GM23338 (cell line): ENCODE measurements at regions not wholly inside any gene's neighbourhood (a gene's known extent, or its start where the extent isn't known, plus 50 kb on each side); places are given as distances from the start of the nearest gene placed in this dataset.

ENCODE experiments used
- ATAC-seq: fragments of 200-7000 bp; cut with Tn5 transposase; 3 replicates; pipeline ENCODE4 v1.9.1; 2020
- DNase-seq: peaks from one replicate; pipeline ENCODE4 v3.0.0-alpha.2; 2015; ENCODE audit warnings: low spot score
- H2AFZ ChIP-seq: fragments of 200-600 bp; sonication (generic); 2 replicates; pipeline ENCODE4 v1.8.0; 2016; ENCODE audit warnings: antibody characterized with exemption, mild to moderate bottlenecking, moderate library complexity
- H3F3A ChIP-seq: fragments of 200-600 bp; sonication (generic); replicated peaks from 2 replicates; pipeline ENCODE4 v1.8.0; 2017; ENCODE audit warnings: antibody characterized with exemption, mixed run types, low read depth
- H3K27ac ChIP-seq: fragments of 200-600 bp; sonication (generic); 2 replicates; pipeline ENCODE4 v1.6.1; 2016; ENCODE audit warnings: low read depth
- H3K27me3 ChIP-seq: fragments of 200-600 bp; sonication (generic); 2 replicates; pipeline ENCODE4 v1.8.0; 2016; ENCODE audit warnings: mild to moderate bottlenecking, mixed run types, moderate library complexity; ENCODE audit not compliant: insufficient read depth
- H3K36me3 ChIP-seq: fragments of 200-600 bp; sonication (generic); 2 replicates; pipeline ENCODE4 v1.8.0; 2016; ENCODE audit warnings: mild to moderate bottlenecking; ENCODE audit not compliant: insufficient read depth
- H3K4me1 ChIP-seq: fragments of 200-600 bp; sonication (generic); 2 replicates; pipeline ENCODE4 v1.8.0; 2016; ENCODE audit warnings: mild to moderate bottlenecking, moderate library complexity; ENCODE audit not compliant: insufficient read depth
- H3K4me2 ChIP-seq: fragments of 200-600 bp; sonication (generic); 2 replicates; pipeline ENCODE4 v1.7.1; 2017; ENCODE audit warnings: mixed run types
- H3K4me3 ChIP-seq: fragments of 200-600 bp; sonication (generic); 2 replicates; pipeline ENCODE4 v1.6.1; 2016; ENCODE audit warnings: mixed run types
- H3K79me2 ChIP-seq: fragments of 200-600 bp; sonication (generic); replicated peaks from 2 replicates; pipeline ENCODE4 v1.8.0; 2017; ENCODE audit warnings: mild to moderate bottlenecking; ENCODE audit not compliant: insufficient read depth
- H3K9me2 ChIP-seq: fragments of 200-600 bp; sonication (generic); 2 replicates; pipeline ENCODE4 v1.8.0; 2017; ENCODE audit not compliant: insufficient read depth
- H4K20me1 ChIP-seq: fragments of 200-600 bp; sonication (generic); replicated peaks from 2 replicates; pipeline ENCODE4 v1.8.0; 2017; ENCODE audit warnings: mild to moderate bottlenecking; ENCODE audit not compliant: insufficient read depth
- H3K27ac Mint-ChIP-seq: 2 replicates; pipeline ENCODE4 v1.8.0; 2020; ENCODE audit warnings: inconsistent platforms, mild to moderate bottlenecking, moderate library complexity, mixed read lengths
- H3K27me3 Mint-ChIP-seq: 3 replicates; pipeline ENCODE4 v1.8.0; 2022; ENCODE audit warnings: low read depth, mild to moderate bottlenecking, moderate library complexity, mixed read lengths, inconsistent platforms; ENCODE audit not compliant: insufficient read depth, poor library complexity
- H3K36me3 Mint-ChIP-seq: 3 replicates; pipeline ENCODE4 v1.8.0; 2021; ENCODE audit warnings: low read depth, mild to moderate bottlenecking, inconsistent platforms, moderate library complexity, mixed read lengths
- H3K4me1 Mint-ChIP-seq: 3 replicates; pipeline ENCODE4 v1.8.0; 2020; ENCODE audit warnings: mild to moderate bottlenecking, inconsistent platforms, mixed read lengths
- H3K4me3 Mint-ChIP-seq: 3 replicates; pipeline ENCODE4 v1.8.0; 2021; ENCODE audit warnings: moderate library complexity, mild to moderate bottlenecking, inconsistent platforms, mixed read lengths
- H3K9me3 Mint-ChIP-seq: 3 replicates; pipeline ENCODE4 v1.8.0; 2020; ENCODE audit warnings: moderate library complexity, mild to moderate bottlenecking, inconsistent platforms, mixed read lengths
- CREB1 ChIP-seq: fragments of 250-450 bp; sonication (Bioruptor Pico); IDR thresholded peaks from 2 replicates; pipeline ENCODE4 v1.5.0; 2020; ENCODE audit warnings: low read depth, mild to moderate bottlenecking, moderate library complexity
- EZH2 ChIP-seq: fragments of 200-600 bp; sonication (generic); IDR thresholded peaks from one replicate; pipeline ENCODE4 v1.8.0; 2017; ENCODE audit warnings: antibody characterized with exemption, mild to moderate bottlenecking, low read depth; ENCODE audit not compliant: unreplicated experiment
- JUNB ChIP-seq: IDR thresholded peaks from one replicate; pipeline ENCODE4 v1.6.1; 2016; ENCODE audit warnings: antibody characterized with exemption; ENCODE audit not compliant: unreplicated experiment
- POLR2AphosphoS5 ChIP-seq: IDR thresholded peaks from 2 replicates; pipeline ENCODE4 v1.6.1; 2016; ENCODE audit warnings: antibody characterized with exemption, low read depth
- STAT1 ChIP-seq: IDR thresholded peaks from one replicate; pipeline ENCODE4 v1.6.1; 2016; ENCODE audit warnings: antibody characterized with exemption; ENCODE audit not compliant: unreplicated experiment
- ZNF114 ChIP-seq: fragments of 250-450 bp; sonication (Bioruptor Pico); IDR thresholded peaks from 2 replicates; pipeline ENCODE4 v1.5.0; 2020; ENCODE audit warnings: mild to moderate bottlenecking, moderate library complexity
- TF ChIP-seq, protein P1 (sequence below): IDR thresholded peaks from 2 replicates; pipeline ENCODE4 v1.6.1; 2016; ENCODE audit warnings: antibody characterized with exemption
- TF ChIP-seq, protein P2 (sequence below): IDR thresholded peaks from one replicate; pipeline ENCODE4 v1.6.1; 2018; ENCODE audit warnings: antibody characterized with exemption; ENCODE audit not compliant: unreplicated experiment

DNA sequence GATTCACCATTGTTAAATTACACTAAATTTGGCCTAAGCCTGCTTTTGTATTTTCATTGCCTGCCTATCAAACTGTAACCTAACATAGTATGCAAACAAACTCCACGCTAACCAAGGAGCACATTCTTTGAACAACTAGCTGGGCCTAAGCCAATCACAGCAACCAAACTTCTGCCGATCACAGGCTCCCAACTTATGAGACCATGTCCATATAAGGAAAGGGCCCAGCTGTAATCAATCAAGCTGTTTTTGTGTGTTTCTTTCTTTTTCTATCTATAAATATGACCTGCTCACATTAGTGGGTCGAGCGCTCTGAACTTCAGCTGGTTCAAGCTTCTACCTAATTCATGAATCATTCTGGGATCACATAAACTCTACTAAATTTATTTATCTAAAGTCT is 473.6 kb downstream of the SI start (continued):
- TF ChIP-seq, protein P1, sequence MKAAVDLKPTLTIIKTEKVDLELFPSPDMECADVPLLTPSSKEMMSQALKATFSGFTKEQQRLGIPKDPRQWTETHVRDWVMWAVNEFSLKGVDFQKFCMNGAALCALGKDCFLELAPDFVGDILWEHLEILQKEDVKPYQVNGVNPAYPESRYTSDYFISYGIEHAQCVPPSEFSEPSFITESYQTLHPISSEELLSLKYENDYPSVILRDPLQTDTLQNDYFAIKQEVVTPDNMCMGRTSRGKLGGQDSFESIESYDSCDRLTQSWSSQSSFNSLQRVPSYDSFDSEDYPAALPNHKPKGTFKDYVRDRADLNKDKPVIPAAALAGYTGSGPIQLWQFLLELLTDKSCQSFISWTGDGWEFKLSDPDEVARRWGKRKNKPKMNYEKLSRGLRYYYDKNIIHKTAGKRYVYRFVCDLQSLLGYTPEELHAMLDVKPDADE = no peak
- TF ChIP-seq POLR2AphosphoS5 = no peak

DNA sequence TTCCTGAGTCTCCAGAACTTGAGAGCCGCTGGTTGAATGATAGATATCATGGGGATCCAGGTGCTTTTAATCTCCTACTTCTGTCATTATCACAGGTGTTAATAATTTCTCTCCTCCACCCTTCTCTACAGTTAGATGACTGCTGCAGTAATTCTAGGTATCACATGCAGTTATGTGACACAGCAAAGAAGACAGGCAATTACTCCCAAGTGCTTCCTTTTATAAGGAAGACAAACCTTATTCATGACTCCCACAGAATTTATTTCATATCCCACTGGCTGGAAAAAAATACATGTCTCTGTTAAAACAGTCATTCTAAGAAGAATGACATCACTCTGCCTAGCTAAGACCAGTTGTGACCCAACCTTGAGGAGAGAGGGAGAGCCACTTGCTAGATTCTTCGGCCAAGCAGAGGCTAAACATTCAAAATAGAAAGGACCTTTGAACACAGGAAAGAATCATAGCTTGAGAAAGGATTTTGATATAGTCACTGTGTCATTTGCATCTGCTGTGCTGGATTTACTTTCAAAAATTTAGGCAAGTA is 500.6 kb downstream of the SI start:
- H3K36me3 ChIP-seq = no peaks in the 10 kb centered on the region
- no peaks in the 10 kb centered on the region for H3K27me3 ChIP-seq
- no peaks in the 10 kb centered on the region for H4K20me1 ChIP-seq
- no peaks in the 10 kb centered on the region for H3K79me2 ChIP-seq
- no peak overlapping the region for H3K4me2 ChIP-seq
- no peak overlapping the region for H2AFZ ChIP-seq
- no peaks in the 10 kb centered on the region for H3K4me1 ChIP-seq
- no peak overlapping the region for H3K4me3 Mint-ChIP-seq
- no peaks in the 10 kb centered on the region for H3K4me1 Mint-ChIP-seq
- no peak overlapping the region for H3K27ac Mint-ChIP-seq
- H3K27ac ChIP-seq = no peak overlapping the region
- no peak for TF ChIP-seq CREB1 (CRISPR knock-in tag)
- TF ChIP-seq, protein P1 = no peak
- H3K27me3 Mint-ChIP-seq = no peaks in the 10 kb centered on the region
- H3K36me3 Mint-ChIP-seq = no peaks in the 10 kb centered on the region
- ATAC-seq (no peak), DNase-seq (no peak)
- no peaks in the 10 kb centered on the region for H3K9me2 ChIP-seq
- H3K9me3 Mint-ChIP-seq = no peaks in the 10 kb centered on the region
- no peaks in the 10 kb centered on the region for H3F3A ChIP-seq
- H3K4me3 ChIP-seq = no peak overlapping the region

DNA sequence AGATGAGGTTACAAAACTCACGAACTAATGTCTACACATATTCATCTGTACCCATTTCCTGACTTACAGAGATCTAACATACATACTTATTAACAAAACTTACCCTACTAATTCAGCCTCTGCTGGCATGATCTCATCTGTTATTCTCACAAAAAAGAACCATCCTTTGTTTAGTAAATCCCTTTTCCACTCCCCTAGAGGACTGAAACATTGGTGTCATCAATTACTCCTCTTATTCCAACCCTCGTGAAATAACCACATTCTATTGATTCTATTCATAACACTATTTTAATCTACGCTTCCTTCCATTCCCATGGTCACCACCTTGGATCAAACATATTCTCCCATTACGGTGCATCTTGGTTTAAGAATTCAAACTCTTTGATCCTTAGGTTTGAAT is 505.9 kb downstream of the SI start:
- no peaks in the 10 kb centered on the region for H3K27me3 ChIP-seq
- no peaks in the 10 kb centered on the region; the same call in 1 of the 2 replicates for H3K9me2 ChIP-seq
- H3K27ac Mint-ChIP-seq = no peak overlapping the region
- no peak overlapping the region for H3K4me2 ChIP-seq
- H4K20me1 ChIP-seq = no peaks in the 10 kb centered on the region
- ATAC-seq (no peak), DNase-seq (no peak)
- no peaks in the 10 kb centered on the region for H3K36me3 ChIP-seq
- H3K27me3 Mint-ChIP-seq = no peaks in the 10 kb centered on the region
- no peaks in the 10 kb centered on the region for H3K4me1 ChIP-seq
- no peak overlapping the region for H3K4me3 ChIP-seq
- H2AFZ ChIP-seq = no peak overlapping the region
- no peak overlapping the region for H3K27ac ChIP-seq
- no peaks in the 10 kb centered on the region for H3K9me3 Mint-ChIP-seq
- no peaks in the 10 kb centered on the region for H3F3A ChIP-seq
- no peak overlapping the region for H3K4me3 Mint-ChIP-seq
- no peaks in the 10 kb centered on the region for H3K79me2 ChIP-seq
- H3K4me1 Mint-ChIP-seq = no peaks in the 10 kb centered on the region
- H3K36me3 Mint-ChIP-seq = no peaks in the 10 kb centered on the region
- TF ChIP-seq EZH2 = no peak
- TF ChIP-seq, protein P2, sequence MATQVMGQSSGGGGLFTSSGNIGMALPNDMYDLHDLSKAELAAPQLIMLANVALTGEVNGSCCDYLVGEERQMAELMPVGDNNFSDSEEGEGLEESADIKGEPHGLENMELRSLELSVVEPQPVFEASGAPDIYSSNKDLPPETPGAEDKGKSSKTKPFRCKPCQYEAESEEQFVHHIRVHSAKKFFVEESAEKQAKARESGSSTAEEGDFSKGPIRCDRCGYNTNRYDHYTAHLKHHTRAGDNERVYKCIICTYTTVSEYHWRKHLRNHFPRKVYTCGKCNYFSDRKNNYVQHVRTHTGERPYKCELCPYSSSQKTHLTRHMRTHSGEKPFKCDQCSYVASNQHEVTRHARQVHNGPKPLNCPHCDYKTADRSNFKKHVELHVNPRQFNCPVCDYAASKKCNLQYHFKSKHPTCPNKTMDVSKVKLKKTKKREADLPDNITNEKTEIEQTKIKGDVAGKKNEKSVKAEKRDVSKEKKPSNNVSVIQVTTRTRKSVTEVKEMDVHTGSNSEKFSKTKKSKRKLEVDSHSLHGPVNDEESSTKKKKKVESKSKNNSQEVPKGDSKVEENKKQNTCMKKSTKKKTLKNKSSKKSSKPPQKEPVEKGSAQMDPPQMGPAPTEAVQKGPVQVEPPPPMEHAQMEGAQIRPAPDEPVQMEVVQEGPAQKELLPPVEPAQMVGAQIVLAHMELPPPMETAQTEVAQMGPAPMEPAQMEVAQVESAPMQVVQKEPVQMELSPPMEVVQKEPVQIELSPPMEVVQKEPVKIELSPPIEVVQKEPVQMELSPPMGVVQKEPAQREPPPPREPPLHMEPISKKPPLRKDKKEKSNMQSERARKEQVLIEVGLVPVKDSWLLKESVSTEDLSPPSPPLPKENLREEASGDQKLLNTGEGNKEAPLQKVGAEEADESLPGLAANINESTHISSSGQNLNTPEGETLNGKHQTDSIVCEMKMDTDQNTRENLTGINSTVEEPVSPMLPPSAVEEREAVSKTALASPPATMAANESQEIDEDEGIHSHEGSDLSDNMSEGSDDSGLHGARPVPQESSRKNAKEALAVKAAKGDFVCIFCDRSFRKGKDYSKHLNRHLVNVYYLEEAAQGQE = no peak
- TF ChIP-seq STAT1 = no peak
- no peak for TF ChIP-seq JUNB
- TF ChIP-seq, protein P1 = no peak
- TF ChIP-seq ZNF114 = no peak
